ENCODE measurements at regions not wholly inside any gene's neighbourhood (a gene's known extent, or its start where the extent isn't known, plus 50 kb on each side); places are given as distances from the start of the nearest gene placed in this dataset.

DNA sequence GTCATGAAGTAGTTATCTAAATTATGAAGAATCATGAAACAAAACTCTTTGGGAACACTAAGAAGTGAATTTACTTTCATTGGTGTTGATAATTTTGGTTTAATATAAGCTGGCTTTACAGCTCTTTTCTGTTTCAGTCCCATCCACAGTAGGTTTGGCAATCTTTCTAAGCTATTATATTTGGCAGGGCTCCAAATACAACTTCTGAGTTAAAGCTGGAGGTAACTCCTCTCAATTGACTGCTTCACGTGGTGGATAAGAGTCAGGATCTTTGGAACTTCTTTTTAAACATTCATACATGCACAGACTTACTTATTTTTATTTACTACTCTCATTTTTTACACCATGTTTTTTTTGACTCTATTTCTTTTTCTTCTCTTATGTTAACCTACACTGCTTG, 106.5 kb upstream of the EPHA3 start:
- ATAC-seq, result no peak
- Histone ChIP-seq H3K9me2 (ENCODE audit: insufficient read depth) (no peaks in the 10 kb centered on the region), H4K20me1 (replicated peaks; ENCODE audit: insufficient read depth) (no peaks in the 10 kb centered on the region), H3K36me3 (ENCODE audit: insufficient read depth) (no peaks in the 10 kb centered on the region), H3F3A (replicated peaks; ENCODE audit: low read depth) (no peaks in the 10 kb centered on the region), H2AFZ (no peak overlapping the region), H3K27ac (ENCODE audit: low read depth) (no peak overlapping the region), H3K79me2 (replicated peaks; ENCODE audit: insufficient read depth) (no peaks in the 10 kb centered on the region), H3K4me3 (no peak overlapping the region), H3K4me2 (no peak overlapping the region), H3K4me1 (ENCODE audit: insufficient read depth) (no peaks in the 10 kb centered on the region), H3K27me3 (ENCODE audit: insufficient read depth) (no peaks in the 10 kb centered on the region)
- Mint-ChIP-seq H3K9me3 (peaks cover 3% of the 10 kb centered on the region; the same call in 1 of the 3 replicates), H3K36me3 (ENCODE audit: low read depth) (no peaks in the 10 kb centered on the region), H3K27me3 (ENCODE audit: insufficient read depth, low read depth, poor library complexity) (no peaks in the 10 kb centered on the region), H3K4me3 (no peak overlapping the region), H3K27ac (no peak overlapping the region), H3K4me1 (no peaks in the 10 kb centered on the region)
- DNase-seq (ENCODE audit: low spot score), result no peak
- TF ChIP-seq, protein P1, sequence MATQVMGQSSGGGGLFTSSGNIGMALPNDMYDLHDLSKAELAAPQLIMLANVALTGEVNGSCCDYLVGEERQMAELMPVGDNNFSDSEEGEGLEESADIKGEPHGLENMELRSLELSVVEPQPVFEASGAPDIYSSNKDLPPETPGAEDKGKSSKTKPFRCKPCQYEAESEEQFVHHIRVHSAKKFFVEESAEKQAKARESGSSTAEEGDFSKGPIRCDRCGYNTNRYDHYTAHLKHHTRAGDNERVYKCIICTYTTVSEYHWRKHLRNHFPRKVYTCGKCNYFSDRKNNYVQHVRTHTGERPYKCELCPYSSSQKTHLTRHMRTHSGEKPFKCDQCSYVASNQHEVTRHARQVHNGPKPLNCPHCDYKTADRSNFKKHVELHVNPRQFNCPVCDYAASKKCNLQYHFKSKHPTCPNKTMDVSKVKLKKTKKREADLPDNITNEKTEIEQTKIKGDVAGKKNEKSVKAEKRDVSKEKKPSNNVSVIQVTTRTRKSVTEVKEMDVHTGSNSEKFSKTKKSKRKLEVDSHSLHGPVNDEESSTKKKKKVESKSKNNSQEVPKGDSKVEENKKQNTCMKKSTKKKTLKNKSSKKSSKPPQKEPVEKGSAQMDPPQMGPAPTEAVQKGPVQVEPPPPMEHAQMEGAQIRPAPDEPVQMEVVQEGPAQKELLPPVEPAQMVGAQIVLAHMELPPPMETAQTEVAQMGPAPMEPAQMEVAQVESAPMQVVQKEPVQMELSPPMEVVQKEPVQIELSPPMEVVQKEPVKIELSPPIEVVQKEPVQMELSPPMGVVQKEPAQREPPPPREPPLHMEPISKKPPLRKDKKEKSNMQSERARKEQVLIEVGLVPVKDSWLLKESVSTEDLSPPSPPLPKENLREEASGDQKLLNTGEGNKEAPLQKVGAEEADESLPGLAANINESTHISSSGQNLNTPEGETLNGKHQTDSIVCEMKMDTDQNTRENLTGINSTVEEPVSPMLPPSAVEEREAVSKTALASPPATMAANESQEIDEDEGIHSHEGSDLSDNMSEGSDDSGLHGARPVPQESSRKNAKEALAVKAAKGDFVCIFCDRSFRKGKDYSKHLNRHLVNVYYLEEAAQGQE (IDR thresholded peaks at IDR 0.05; ENCODE audit: unreplicated experiment), result no peak
- TF ChIP-seq ZNF331 (CRISPR knock-in tag; IDR thresholded peaks at IDR 0.05; ENCODE audit: low read depth), result no peak
- TF ChIP-seq ZNF114 (CRISPR knock-in tag; IDR thresholded peaks at IDR 0.05), result no peak
- no peak for TF ChIP-seq CREB1 (CRISPR knock-in tag; IDR thresholded peaks at IDR 0.05; ENCODE audit: low read depth)
- no peak for TF ChIP-seq EZH2phosphoT487 (IDR thresholded peaks at IDR 0.05; ENCODE audit: unreplicated experiment)
- TF ChIP-seq STAT1 (IDR thresholded peaks at IDR 0.05; ENCODE audit: unreplicated experiment), result no peak
- TF ChIP-seq EZH2 (IDR thresholded peaks at IDR 0.05; ENCODE audit: low read depth, unreplicated experiment), result no peak
- TF ChIP-seq NANOG (IDR thresholded peaks at IDR 0.05; ENCODE audit: borderline replicate concordance), result no peak
- TF ChIP-seq, protein P2, sequence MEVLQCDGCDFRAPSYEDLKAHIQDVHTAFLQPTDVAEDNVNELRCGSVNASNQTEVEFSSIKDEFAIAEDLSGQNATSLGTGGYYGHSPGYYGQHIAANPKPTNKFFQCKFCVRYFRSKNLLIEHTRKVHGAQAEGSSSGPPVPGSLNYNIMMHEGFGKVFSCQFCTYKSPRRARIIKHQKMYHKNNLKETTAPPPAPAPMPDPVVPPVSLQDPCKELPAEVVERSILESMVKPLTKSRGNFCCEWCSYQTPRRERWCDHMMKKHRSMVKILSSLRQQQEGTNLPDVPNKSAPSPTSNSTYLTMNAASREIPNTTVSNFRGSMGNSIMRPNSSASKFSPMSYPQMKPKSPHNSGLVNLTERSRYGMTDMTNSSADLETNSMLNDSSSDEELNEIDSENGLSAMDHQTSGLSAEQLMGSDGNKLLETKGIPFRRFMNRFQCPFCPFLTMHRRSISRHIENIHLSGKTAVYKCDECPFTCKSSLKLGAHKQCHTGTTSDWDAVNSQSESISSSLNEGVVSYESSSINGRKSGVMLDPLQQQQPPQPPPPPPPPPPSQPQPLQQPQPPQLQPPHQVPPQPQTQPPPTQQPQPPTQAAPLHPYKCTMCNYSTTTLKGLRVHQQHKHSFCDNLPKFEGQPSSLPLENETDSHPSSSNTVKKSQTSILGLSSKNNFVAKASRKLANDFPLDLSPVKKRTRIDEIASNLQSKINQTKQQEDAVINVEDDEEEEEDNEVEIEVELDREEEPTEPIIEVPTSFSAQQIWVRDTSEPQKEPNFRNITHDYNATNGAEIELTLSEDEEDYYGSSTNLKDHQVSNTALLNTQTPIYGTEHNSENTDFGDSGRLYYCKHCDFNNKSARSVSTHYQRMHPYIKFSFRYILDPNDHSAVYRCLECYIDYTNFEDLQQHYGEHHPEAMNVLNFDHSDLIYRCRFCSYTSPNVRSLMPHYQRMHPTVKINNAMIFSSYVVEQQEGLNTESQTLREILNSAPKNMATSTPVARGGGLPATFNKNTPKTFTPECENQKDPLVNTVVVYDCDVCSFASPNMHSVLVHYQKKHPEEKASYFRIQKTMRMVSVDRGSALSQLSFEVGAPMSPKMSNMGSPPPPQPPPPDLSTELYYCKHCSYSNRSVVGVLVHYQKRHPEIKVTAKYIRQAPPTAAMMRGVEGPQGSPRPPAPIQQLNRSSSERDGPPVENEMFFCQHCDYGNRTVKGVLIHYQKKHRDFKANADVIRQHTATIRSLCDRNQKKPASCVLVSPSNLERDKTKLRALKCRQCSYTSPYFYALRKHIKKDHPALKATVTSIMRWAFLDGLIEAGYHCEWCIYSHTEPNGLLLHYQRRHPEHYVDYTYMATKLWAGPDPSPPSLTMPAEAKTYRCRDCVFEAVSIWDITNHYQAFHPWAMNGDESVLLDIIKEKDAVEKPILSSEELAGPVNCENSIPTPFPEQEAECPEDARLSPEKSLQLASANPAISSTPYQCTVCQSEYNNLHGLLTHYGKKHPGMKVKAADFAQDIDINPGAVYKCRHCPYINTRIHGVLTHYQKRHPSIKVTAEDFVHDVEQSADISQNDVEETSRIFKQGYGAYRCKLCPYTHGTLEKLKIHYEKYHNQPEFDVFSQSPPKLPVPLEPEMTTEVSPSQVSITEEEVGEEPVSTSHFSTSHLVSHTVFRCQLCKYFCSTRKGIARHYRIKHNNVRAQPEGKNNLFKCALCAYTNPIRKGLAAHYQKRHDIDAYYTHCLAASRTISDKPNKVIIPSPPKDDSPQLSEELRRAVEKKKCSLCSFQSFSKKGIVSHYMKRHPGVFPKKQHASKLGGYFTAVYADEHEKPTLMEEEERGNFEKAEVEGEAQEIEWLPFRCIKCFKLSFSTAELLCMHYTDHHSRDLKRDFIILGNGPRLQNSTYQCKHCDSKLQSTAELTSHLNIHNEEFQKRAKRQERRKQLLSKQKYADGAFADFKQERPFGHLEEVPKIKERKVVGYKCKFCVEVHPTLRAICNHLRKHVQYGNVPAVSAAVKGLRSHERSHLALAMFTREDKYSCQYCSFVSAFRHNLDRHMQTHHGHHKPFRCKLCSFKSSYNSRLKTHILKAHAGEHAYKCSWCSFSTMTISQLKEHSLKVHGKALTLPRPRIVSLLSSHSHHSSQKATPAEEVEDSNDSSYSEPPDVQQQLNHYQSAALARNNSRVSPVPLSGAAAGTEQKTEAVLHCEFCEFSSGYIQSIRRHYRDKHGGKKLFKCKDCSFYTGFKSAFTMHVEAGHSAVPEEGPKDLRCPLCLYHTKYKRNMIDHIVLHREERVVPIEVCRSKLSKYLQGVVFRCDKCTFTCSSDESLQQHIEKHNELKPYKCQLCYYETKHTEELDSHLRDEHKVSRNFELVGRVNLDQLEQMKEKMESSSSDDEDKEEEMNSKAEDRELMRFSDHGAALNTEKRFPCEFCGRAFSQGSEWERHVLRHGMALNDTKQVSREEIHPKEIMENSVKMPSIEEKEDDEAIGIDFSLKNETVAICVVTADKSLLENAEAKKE (CRISPR knock-in tag; IDR thresholded peaks at IDR 0.05), result no peak

Measured in GM23338 (cell line).